Vagina (tissue), 2 donors: ENCODE measurements at regions not wholly inside any gene's neighbourhood (a gene's known extent, or its start where the extent isn't known, plus 50 kb on each side); places are given as distances from the start of the nearest gene placed in this dataset.

Source experiments
- DNase-seq, 2 donors: peaks; one replicate each; pipeline ENCODE4 v3.0.0-alpha.2; 2017; ENCODE audit errors: extremely low spot score in 2 of 2
- H3K27ac ChIP-seq: fragments of 200-600 bp; sonication (generic); one replicate; pipeline ENCODE4 v1.5.1; 2019
- H3K27me3 ChIP-seq: fragments of 200-600 bp; sonication (generic); one replicate; pipeline ENCODE4 v1.5.1; 2019
- H3K36me3 ChIP-seq, 2 donors: fragments of 200-600 bp; sonication (generic); one replicate each; pipeline ENCODE4 v1.5.1; 2017 to 2019
- H3K4me1 ChIP-seq: fragments of 200-600 bp; sonication (generic); one replicate; pipeline ENCODE4 v1.5.1; 2019
- H3K4me3 ChIP-seq, 2 donors: fragments of 200-600 bp; sonication (generic); 1 replicate in 1 of 2; 2 replicates in 1 of 2; pipeline ENCODE4 v1.5.1; 2016 to 2019
- H3K9me3 ChIP-seq: fragments of 200-600 bp; sonication (generic); one replicate; pipeline ENCODE4 v1.5.1; 2019
- POLR2A ChIP-seq, 2 donors: fragments of 450-650 bp; IDR thresholded peaks; one replicate each; pipeline ENCODE4 v1.6.1; 2017; ENCODE audit warnings: antibody characterized with exemption in 2 of 2, mild to moderate bottlenecking in 2 of 2, moderate library complexity in 2 of 2
- POLR2AphosphoS5 ChIP-seq, 2 donors: sonication (generic); formaldehyde crosslinking; IDR thresholded peaks; one replicate each; pipeline ENCODE4 v1.9.0; 2017; ENCODE audit warnings: antibody characterized with exemption in 2 of 2, mild to moderate bottlenecking in 2 of 2, low read depth in 1 of 2; ENCODE audit not compliant: insufficient read depth in 1 of 2
- intact Hi-C: fragments of 100-400 bp; cut with DNase I; formaldehyde crosslinking; loops from one replicate; pipeline ENCODE4 v1.15.1; 2023
- TF ChIP-seq, protein P1 (sequence below), 3 experiments: fragments of 450-650 bp in 2 of 3; fragments of 200-600 bp in 1 of 3; sonication (generic) in 1 of 3; IDR thresholded peaks; one replicate each; pipeline ENCODE4 v1.5.1; 2017 to 2019; ENCODE audit warnings: antibody characterized with exemption in 3 of 3, mild to moderate bottlenecking in 2 of 3, moderate library complexity in 2 of 3

DNA sequence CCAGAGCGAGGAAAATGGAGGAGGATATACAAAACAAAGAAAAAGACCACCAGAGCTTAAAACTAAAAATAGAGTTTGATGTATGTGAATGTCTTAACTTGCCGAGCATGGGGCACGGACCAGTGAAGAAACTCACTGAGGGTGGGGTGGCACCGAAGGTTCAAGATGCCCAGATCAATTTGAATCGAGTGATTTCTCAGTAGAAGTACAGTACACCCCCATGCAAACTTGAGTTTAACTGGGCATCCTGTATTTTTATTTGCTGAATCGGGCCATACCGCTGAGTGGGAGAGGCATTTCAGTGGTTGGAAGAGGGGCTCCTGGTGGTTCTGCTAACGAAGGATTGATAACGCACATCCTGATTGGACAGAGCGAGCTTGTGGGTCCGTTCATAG is 81.7 kb downstream of the ANKRD60 start:
- H3K9me3 ChIP-seq, result no peaks in the 10 kb centered on the region
- intact Hi-C loops, result no loop called here
- TF ChIP-seq POLR2A (IDR thresholded peaks at IDR 0.05) (no peak), POLR2AphosphoS5 (IDR thresholded peaks at IDR 0.05; ENCODE audit: insufficient read depth in 1 of 2, low read depth in 1 of 2) (no peak)
- TF ChIP-seq, protein P1, sequence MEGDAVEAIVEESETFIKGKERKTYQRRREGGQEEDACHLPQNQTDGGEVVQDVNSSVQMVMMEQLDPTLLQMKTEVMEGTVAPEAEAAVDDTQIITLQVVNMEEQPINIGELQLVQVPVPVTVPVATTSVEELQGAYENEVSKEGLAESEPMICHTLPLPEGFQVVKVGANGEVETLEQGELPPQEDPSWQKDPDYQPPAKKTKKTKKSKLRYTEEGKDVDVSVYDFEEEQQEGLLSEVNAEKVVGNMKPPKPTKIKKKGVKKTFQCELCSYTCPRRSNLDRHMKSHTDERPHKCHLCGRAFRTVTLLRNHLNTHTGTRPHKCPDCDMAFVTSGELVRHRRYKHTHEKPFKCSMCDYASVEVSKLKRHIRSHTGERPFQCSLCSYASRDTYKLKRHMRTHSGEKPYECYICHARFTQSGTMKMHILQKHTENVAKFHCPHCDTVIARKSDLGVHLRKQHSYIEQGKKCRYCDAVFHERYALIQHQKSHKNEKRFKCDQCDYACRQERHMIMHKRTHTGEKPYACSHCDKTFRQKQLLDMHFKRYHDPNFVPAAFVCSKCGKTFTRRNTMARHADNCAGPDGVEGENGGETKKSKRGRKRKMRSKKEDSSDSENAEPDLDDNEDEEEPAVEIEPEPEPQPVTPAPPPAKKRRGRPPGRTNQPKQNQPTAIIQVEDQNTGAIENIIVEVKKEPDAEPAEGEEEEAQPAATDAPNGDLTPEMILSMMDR (IDR thresholded peaks at IDR 0.05), result no peak
- no peaks in the 10 kb centered on the region for H3K36me3 ChIP-seq
- peak overlapping the region; percentile 40 for H3K27ac ChIP-seq
- H3K4me1 ChIP-seq, result no peaks in the 10 kb centered on the region
- H3K27me3 ChIP-seq, result no peaks in the 10 kb centered on the region
- DNase-seq, result no peak
- H3K4me3 ChIP-seq, result no peak overlapping the region

DNA sequence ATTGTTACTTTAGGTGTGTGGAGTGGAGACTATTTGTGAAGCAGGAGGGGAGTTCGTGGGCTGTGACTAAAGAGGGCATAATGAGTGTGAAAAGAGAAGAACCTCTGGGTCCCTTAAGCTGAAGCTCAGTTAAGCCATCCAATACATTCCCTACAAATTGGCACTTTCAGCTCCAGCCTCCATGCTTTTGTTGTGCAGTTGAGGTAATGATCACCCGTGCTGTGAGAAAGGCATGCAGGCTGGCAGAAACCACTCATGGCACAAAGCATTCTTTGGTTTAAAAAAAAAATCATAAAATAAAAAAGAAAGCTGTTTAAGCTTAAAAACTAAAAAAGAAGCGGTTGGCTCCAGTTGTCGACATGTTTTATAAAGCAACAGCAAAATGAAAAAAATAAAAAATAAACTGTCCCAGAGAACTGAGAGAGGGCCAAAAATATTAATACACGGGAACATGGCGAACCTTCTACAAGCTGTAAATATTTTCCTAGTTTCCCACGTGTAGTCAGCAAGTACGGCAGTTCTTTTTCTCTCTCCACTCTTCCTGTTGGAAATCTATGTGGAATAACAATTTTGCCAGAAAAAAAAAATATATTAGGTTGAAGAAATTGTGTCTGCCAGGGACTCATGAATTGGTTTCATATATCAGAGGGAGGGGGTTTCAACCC is 82.2 kb downstream of the ANKRD60 start:
- no peaks in the 10 kb centered on the region for H3K9me3 ChIP-seq
- H3K36me3 ChIP-seq, result no peaks in the 10 kb centered on the region
- peak overlapping the region; percentile 40 for H3K27ac ChIP-seq
- intact Hi-C loops, result no loop called here
- TF ChIP-seq POLR2A (IDR thresholded peaks at IDR 0.05), result no peak
- TF ChIP-seq, protein P1 (IDR thresholded peaks at IDR 0.05), result no peak
- TF ChIP-seq POLR2AphosphoS5 (IDR thresholded peaks at IDR 0.05; ENCODE audit: insufficient read depth in 1 of 2, low read depth in 1 of 2), result no peak
- no peak overlapping the region for H3K4me3 ChIP-seq
- no peak for DNase-seq
- H3K27me3 ChIP-seq, result no peaks in the 10 kb centered on the region
- no peaks in the 10 kb centered on the region for H3K4me1 ChIP-seq

DNA sequence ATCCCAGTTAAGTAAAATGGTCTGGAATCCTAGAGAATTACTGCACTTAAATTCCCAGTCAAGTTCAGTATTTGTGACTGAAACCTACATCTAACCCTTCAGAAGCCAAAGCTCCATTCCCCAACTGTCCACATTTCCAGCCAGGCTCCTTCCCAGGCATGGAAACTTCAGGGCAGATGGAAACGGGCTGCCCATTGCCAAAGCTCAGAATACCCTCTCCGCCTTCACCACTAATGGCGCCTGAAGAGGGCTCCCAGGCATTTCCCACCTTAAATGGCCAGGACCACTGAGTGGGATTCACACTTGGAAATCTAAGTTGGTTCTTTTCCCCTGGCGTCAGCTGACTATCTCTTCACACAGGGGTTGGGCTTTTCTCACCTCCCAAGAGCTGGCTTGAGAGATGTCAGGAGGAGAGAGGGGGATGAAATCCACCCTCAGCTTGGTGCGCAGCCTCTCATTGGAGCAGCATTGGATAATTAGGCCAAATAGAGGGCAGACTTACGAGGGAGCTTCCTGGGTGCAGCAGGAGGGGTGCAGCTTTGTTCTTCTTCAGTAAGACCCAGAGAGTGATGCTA is 82.9 kb downstream of the ANKRD60 start:
- intact Hi-C loops, result no loop called here
- no peak overlapping the region for H3K4me3 ChIP-seq
- no peaks in the 10 kb centered on the region for H3K4me1 ChIP-seq

DNA sequence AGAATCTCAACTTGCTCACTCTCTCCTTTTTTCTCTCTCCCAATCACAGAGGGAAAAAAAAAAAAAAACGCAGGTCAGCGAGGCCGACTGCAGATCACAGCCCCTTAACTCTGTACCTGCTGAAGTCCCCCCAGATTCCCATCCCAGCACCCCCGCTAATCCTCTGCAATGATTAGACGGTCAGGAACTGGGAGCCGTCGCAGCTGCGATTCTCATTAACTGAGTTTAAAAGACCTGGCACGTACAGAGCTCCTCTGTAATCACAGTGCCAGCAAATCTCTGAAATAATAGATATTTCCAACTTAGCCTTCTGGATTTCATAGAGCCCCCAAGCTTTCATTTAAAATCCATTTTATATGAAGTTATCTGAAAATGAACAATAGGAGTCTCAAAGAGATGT is 84.4 kb downstream of the ANKRD60 start:
- no peak for TF ChIP-seq POLR2A (IDR thresholded peaks at IDR 0.05)
- Histone ChIP-seq H3K27ac (no peak overlapping the region), H3K27me3 (no peaks in the 10 kb centered on the region), H3K4me1 (no peaks in the 10 kb centered on the region), H3K36me3 (no peaks in the 10 kb centered on the region), H3K9me3 (no peaks in the 10 kb centered on the region), H3K4me3 (no peak overlapping the region)
- DNase-seq, result no peak
- intact Hi-C loops, result no loop called here

More for the DNA sequence above, 82.9 kb downstream of the ANKRD60 start:
- H3K27ac ChIP-seq, result peak overlapping the region; percentile 6
- no peaks in the 10 kb centered on the region for H3K27me3 ChIP-seq
- no peaks in the 10 kb centered on the region for H3K9me3 ChIP-seq
- DNase-seq, result no peak
- no peak for TF ChIP-seq POLR2A (IDR thresholded peaks at IDR 0.05)
- TF ChIP-seq, protein P1 (IDR thresholded peaks at IDR 0.05), result no peak
- no peak for TF ChIP-seq POLR2AphosphoS5 (IDR thresholded peaks at IDR 0.05; ENCODE audit: insufficient read depth in 1 of 2, low read depth in 1 of 2)
- H3K36me3 ChIP-seq, result no peaks in the 10 kb centered on the region

DNA sequence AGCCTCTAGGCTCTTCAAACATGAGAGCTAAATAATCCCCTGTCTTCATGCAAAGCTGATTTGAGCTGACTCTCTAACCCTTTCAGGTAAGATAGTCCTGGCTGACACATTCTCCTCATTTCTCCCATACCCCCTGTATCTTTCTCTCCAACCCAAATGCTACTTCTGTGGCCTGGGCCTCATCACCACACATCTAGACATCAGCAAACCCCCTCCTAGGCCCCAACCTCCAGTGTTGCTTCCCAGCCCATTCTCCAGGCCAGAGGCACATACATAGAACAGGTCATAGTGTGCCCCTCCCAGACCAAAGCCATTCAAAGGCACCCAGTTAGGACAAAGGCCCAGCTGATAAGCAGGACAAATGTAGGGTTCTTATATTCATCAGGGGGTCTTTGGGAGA is 84.9 kb downstream of the ANKRD60 start:
- Histone ChIP-seq H3K4me3 (no peak overlapping the region), H3K27ac (no peak overlapping the region), H3K27me3 (no peaks in the 10 kb centered on the region), H3K4me1 (no peaks in the 10 kb centered on the region), H3K9me3 (no peaks in the 10 kb centered on the region), H3K36me3 (no peaks in the 10 kb centered on the region)
- intact Hi-C loops, result no loop called here
- no peak for TF ChIP-seq POLR2AphosphoS5 (IDR thresholded peaks at IDR 0.05; ENCODE audit: insufficient read depth in 1 of 2, low read depth in 1 of 2)
- TF ChIP-seq, protein P1 (IDR thresholded peaks at IDR 0.05), result no peak
- TF ChIP-seq POLR2A (IDR thresholded peaks at IDR 0.05), result no peak
- DNase-seq, result peak in 1 of 2 donors; percentile 32
